ENCODE measurements at regions not wholly inside any gene's neighbourhood (a gene's known extent, or its start where the extent isn't known, plus 50 kb on each side); places are given as distances from the start of the nearest gene placed in this dataset.

- TF ChIP-seq, protein P1, sequence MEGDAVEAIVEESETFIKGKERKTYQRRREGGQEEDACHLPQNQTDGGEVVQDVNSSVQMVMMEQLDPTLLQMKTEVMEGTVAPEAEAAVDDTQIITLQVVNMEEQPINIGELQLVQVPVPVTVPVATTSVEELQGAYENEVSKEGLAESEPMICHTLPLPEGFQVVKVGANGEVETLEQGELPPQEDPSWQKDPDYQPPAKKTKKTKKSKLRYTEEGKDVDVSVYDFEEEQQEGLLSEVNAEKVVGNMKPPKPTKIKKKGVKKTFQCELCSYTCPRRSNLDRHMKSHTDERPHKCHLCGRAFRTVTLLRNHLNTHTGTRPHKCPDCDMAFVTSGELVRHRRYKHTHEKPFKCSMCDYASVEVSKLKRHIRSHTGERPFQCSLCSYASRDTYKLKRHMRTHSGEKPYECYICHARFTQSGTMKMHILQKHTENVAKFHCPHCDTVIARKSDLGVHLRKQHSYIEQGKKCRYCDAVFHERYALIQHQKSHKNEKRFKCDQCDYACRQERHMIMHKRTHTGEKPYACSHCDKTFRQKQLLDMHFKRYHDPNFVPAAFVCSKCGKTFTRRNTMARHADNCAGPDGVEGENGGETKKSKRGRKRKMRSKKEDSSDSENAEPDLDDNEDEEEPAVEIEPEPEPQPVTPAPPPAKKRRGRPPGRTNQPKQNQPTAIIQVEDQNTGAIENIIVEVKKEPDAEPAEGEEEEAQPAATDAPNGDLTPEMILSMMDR (IDR thresholded peaks at IDR 0.05; ENCODE audit: insufficient read depth, low read length): no peak
- TF ChIP-seq GABPA (IDR thresholded peaks at IDR 0.05; ENCODE audit: low read depth) (no peak), SPI1 (IDR thresholded peaks at IDR 0.05; ENCODE audit: borderline replicate concordance, low read depth) (no peak), POLR2AphosphoS5 (IDR thresholded peaks at IDR 0.05; ENCODE audit: low read depth) (no peak)
- TF ChIP-seq, protein P2, sequence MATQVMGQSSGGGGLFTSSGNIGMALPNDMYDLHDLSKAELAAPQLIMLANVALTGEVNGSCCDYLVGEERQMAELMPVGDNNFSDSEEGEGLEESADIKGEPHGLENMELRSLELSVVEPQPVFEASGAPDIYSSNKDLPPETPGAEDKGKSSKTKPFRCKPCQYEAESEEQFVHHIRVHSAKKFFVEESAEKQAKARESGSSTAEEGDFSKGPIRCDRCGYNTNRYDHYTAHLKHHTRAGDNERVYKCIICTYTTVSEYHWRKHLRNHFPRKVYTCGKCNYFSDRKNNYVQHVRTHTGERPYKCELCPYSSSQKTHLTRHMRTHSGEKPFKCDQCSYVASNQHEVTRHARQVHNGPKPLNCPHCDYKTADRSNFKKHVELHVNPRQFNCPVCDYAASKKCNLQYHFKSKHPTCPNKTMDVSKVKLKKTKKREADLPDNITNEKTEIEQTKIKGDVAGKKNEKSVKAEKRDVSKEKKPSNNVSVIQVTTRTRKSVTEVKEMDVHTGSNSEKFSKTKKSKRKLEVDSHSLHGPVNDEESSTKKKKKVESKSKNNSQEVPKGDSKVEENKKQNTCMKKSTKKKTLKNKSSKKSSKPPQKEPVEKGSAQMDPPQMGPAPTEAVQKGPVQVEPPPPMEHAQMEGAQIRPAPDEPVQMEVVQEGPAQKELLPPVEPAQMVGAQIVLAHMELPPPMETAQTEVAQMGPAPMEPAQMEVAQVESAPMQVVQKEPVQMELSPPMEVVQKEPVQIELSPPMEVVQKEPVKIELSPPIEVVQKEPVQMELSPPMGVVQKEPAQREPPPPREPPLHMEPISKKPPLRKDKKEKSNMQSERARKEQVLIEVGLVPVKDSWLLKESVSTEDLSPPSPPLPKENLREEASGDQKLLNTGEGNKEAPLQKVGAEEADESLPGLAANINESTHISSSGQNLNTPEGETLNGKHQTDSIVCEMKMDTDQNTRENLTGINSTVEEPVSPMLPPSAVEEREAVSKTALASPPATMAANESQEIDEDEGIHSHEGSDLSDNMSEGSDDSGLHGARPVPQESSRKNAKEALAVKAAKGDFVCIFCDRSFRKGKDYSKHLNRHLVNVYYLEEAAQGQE (IDR thresholded peaks at IDR 0.05; ENCODE audit: insufficient replicate concordance, low read depth): no peak
Observed at GRCh38 chr3:33921608-33922007, 123.2 kb downstream of the PDCD6IP start.

All from HL-60 (cell line).